22Rv1 (cell line): ENCODE measurements at regions not wholly inside any gene's neighbourhood (a gene's known extent, or its start where the extent isn't known, plus 50 kb on each side); places are given as distances from the start of the nearest gene placed in this dataset.

Experiments used
- CTCF ChIP-seq: fragments of 450-650 bp; IDR thresholded peaks from 2 replicates; pipeline ENCODE4 v1.5.1; 2017; ENCODE audit warnings: mild to moderate bottlenecking
- ZFX ChIP-seq: fragments of 450-650 bp; IDR thresholded peaks from 2 replicates; pipeline ENCODE4 v1.6.1; 2017; ENCODE audit warnings: antibody characterized with exemption, borderline replicate concordance

- TF ChIP-seq CTCF (no peak), ZFX (no peak)
Measured at GRCh38 chr7:121456785-121457359, 60.8 kb upstream of the FAM3C start.
